Ovary (tissue), 7 donors: ENCODE measurements at regions not wholly inside any gene's neighbourhood (a gene's known extent, or its start where the extent isn't known, plus 50 kb on each side); places are given as distances from the start of the nearest gene placed in this dataset.

Experiments used
- DNase-seq, 5 donors: peaks; one replicate each; pipeline ENCODE4 v3.0.0-alpha.2; 2019 to 2020
- H3K27ac ChIP-seq, 2 donors: fragments of 200-600 bp; one replicate each; pipeline versions ENCODE4 v1.5.1 to v1.8.0; 2019 to 2022
- H3K27me3 ChIP-seq: fragments of 200-600 bp; one replicate; pipeline ENCODE4 v1.8.0; 2022
- H3K36me3 ChIP-seq: fragments of 200-600 bp; sonication (generic); one replicate; pipeline ENCODE4 v1.5.1; 2019
- H3K4me1 ChIP-seq: one replicate; pipeline ENCODE4 v1.8.1; 2013; ENCODE audit warnings: mild to moderate bottlenecking, moderate library complexity; ENCODE audit not compliant: insufficient read depth
- H3K4me3 ChIP-seq: fragments of 200-600 bp; sonication (generic); one replicate; pipeline ENCODE4 v1.5.1; 2017
- H3K9me3 ChIP-seq, 2 donors: fragments of 200-600 bp in 1 of 2; sonication (generic) in 1 of 2; one replicate each; pipeline versions ENCODE4 v1.5.1 to v1.8.1; 2013 to 2019; ENCODE audit warnings: mild to moderate bottlenecking in 1 of 2, moderate library complexity in 1 of 2
- CTCF ChIP-seq, 3 donors: fragments of 450-650 bp in 2 of 3; fragments of 200-600 bp in 1 of 3; IDR thresholded peaks; one replicate each; pipeline versions ENCODE4 v1.5.1 to v1.8.0; 2016 to 2022; ENCODE audit warnings: antibody characterized with exemption in 3 of 3, mild to moderate bottlenecking in 1 of 3
- EP300 ChIP-seq: sonication (generic); formaldehyde crosslinking; IDR thresholded peaks from one replicate; pipeline ENCODE4 v1.6.1; 2017; ENCODE audit warnings: antibody characterized with exemption
- POLR2A ChIP-seq: fragments of 450-650 bp; IDR thresholded peaks from one replicate; pipeline ENCODE4 v1.6.1; 2017; ENCODE audit warnings: antibody characterized with exemption, mild to moderate bottlenecking, moderate library complexity
- WGBS, 3 donors: extraction: QIAGEN DNeasy Blood & Tissue Kit in 1 of 3; methylation state at CpG; one replicate each; pipeline versions ENCODE4 v1.1.5 to v1.1.7; 2013 to 2017; 5-methylcytosine and 5-hydroxymethylcytosine counted together
- intact Hi-C, 4 donors: fragments of 100-400 bp; cut with DNase I; formaldehyde crosslinking; loops; one replicate each; pipeline versions ENCODE4 v1.11.0 to v1.15.1; 2022 to 2023
- donor health status: DM: no; HTN: no; CAD: no; lungs with moderate emphysema.
- donor health status: DM: no; HTN: no; CAD: no.
- donor health status: Bipolar disorder and iron deficiency.
- donor health status: DM: no; HTN: no; CAD: no.
- donor health status: DM: yes; HTN: yes; CAD: no.

- H3K4me1 ChIP-seq: no peaks in the 10 kb centered on the region
- 61 to 80% (median 69%) methylated on average over 4 of the region's 4 CpGs for WGBS, 3 donors
- H3K9me3 ChIP-seq: no peaks in the 10 kb centered on the region
- no peak for DNase-seq
- H3K27me3 ChIP-seq: no peaks in the 10 kb centered on the region
- no peaks in the 10 kb centered on the region for H3K36me3 ChIP-seq
- intact Hi-C loops: no loop called here
- H3K4me3 ChIP-seq: no peak overlapping the region
- no peak for TF ChIP-seq EP300
- no peak for TF ChIP-seq POLR2A
- TF ChIP-seq CTCF (IDR thresholded peaks at IDR 0.05): no peak
- H3K27ac ChIP-seq: no peak overlapping the region
Measured at GRCh38 chr2:183696028-183696427, 571.8 kb downstream of the NUP35 start.

- Histone ChIP-seq H3K27me3 (no peaks in the 10 kb centered on the region), H3K4me3 (no peak overlapping the region), H3K9me3 (no peaks in the 10 kb centered on the region), H3K36me3 (no peaks in the 10 kb centered on the region), H3K27ac (no peak overlapping the region), H3K4me1 (no peaks in the 10 kb centered on the region)
- intact Hi-C loops: no loop called here
- TF ChIP-seq POLR2A: no peak
- TF ChIP-seq EP300: no peak
- TF ChIP-seq CTCF (IDR thresholded peaks at IDR 0.05): no peak
- no peak for DNase-seq
- WGBS, 3 donors: 74 to 80% (median 79%) methylated on average over 1 of the region's 1 CpG
Measured at GRCh38 chr2:183709829-183710228, 585.6 kb downstream of the NUP35 start.

GRCh38 chr2:183718246-183718645 lies 594.0 kb downstream of the NUP35 start:
- H3K27ac ChIP-seq: no peak overlapping the region
- no peak for TF ChIP-seq POLR2A
- TF ChIP-seq EP300: no peak
- TF ChIP-seq CTCF (IDR thresholded peaks at IDR 0.05): no peak
- H3K36me3 ChIP-seq: no peaks in the 10 kb centered on the region
- WGBS, 3 donors: 63 to 73% (median 71%) methylated on average over 3 of the region's 3 CpGs
- no peaks in the 10 kb centered on the region for H3K9me3 ChIP-seq
- no peaks in the 10 kb centered on the region for H3K4me1 ChIP-seq
- H3K4me3 ChIP-seq: no peak overlapping the region
- intact Hi-C loops: no loop called here
- DNase-seq: no peak
- no peaks in the 10 kb centered on the region for H3K27me3 ChIP-seq

- TF ChIP-seq EP300 (no peak), CTCF (IDR thresholded peaks at IDR 0.05) (no peak), POLR2A (no peak)
- Histone ChIP-seq H3K4me3 (no peak overlapping the region), H3K9me3 (no peaks in the 10 kb centered on the region), H3K4me1 (no peaks in the 10 kb centered on the region), H3K27me3 (no peaks in the 10 kb centered on the region), H3K27ac (no peak overlapping the region), H3K36me3 (no peaks in the 10 kb centered on the region)
- intact Hi-C loops: no loop called here
- DNase-seq: no peak
- WGBS, 3 donors: 81 to 98% (median 87%) methylated on average over 2 of the region's 2 CpGs
Measured at GRCh38 chr2:183723278-183723677, 599.0 kb downstream of the NUP35 start.

GRCh38 chr2:183729380-183729779 lies 605.1 kb downstream of the NUP35 start:
- intact Hi-C loops: no loop called here
- Histone ChIP-seq H3K9me3 (no peaks in the 10 kb centered on the region), H3K27ac (no peak overlapping the region), H3K36me3 (no peaks in the 10 kb centered on the region), H3K4me3 (no peak overlapping the region), H3K4me1 (no peaks in the 10 kb centered on the region), H3K27me3 (no peaks in the 10 kb centered on the region)
- 49 to 73% (median 52%) methylated on average over 2 of the region's 2 CpGs for WGBS, 3 donors
- no peak for TF ChIP-seq POLR2A
- no peak for TF ChIP-seq EP300
- no peak for TF ChIP-seq CTCF (IDR thresholded peaks at IDR 0.05)
- DNase-seq: no peak
